ENCODE measurements at regions not wholly inside any gene's neighbourhood (a gene's known extent, or its start where the extent isn't known, plus 50 kb on each side); places are given as distances from the start of the nearest gene placed in this dataset.

DNA sequence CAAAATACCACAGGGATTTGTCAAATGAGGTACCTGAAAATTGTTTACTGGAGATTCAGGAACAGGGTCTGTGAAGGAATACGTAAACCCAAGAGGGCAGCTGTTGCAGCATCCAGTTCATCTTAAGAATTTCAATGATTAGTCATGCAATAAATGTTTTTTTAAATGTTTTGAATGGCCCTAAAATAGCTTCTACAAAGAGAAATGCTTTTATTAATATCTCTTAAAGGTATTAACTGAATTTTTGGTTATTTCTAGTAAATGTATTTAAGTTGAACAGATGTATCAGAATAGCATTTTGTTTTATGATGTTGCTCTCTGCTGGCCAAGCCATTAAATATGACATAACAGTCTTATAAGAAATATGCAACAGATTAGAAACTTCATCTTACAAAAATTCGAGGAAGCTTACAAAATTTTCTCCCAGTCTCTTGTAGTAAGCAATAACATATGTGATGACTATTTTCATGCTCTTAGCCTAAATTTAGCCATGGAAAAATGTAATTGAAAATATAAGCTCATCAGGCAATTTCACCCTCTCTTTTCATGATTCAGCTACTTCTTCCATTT lies 863.9 kb downstream of the SUCLG1 start:
- TF ChIP-seq GATA3 (IDR thresholded peaks at IDR 0.05; ENCODE audit: low read depth, low read length) (no peak), GATA2 (IDR thresholded peaks at IDR 0.05; ENCODE audit: low read depth, low read length) (no peak)

DNA sequence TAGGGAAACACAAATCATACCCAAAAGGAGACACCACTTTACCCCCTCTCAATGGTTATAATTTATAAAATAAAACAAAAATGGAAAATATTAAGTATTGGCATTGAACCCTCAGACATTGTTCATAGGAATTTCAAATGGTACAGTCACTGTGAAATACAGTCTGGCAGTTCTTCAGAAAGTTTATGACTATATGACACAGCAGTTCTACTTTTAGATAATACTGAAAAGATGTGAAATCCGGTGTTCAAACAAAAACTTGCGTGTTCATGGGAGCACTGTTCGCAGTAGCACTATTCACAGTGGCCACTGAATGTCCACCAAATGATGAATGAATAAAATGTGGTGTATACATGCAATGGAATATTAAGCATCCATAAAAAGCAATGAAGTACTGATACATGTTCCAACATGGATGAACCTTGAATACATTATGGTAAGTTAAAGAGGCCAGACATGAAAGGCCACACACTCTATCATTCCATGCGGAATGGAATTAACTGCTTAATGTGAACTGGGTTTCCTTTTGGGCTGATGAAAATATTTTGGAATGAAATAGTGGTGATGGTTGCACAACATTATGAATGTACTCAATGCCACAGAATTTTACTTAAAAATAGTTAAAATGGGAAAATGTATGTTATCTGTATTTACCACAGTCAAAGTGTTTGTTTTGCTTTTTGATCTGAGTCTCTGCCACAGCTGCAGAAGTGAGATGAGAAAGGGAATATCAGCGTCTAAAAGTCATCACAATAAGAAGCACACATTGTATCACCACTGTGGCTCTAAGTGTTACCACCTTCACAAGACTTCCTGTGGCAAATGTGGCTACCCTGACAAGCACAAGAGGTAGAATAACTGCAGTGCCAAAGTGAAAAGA lies 864.6 kb downstream of the SUCLG1 start:
- TF ChIP-seq GATA2 (IDR thresholded peaks at IDR 0.05; ENCODE audit: low read depth, low read length) (no peak), GATA3 (IDR thresholded peaks at IDR 0.05; ENCODE audit: low read depth, low read length) (no peak)

DNA sequence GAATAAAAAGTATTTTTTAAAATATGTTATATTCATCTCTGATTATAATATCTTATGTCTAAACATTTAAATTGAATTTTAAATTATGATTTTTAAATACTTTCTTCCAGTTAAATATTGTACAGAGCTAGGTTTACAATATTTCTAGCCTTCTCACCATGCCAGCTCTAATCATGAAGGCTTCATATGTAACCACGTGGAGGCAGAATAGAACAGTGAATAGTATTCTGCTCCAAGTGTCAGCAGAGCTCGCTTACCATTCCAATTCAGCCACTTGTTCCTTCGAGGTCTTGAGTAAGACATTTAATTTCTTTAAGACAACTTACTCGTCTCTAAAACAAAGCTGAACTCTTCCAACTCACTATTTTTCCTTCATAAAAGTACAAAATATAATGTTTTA lies 871.8 kb downstream of the SUCLG1 start:
- TF ChIP-seq GATA3 (IDR thresholded peaks at IDR 0.05; ENCODE audit: low read depth, low read length) (no peak), GATA2 (IDR thresholded peaks at IDR 0.05; ENCODE audit: low read depth, low read length) (no peak)

GRCh38 chr2:83585250-83585649 lies 873.8 kb downstream of the SUCLG1 start:
- TF ChIP-seq GATA3 (IDR thresholded peaks at IDR 0.05; ENCODE audit: low read depth, low read length) (no peak), GATA2 (IDR thresholded peaks at IDR 0.05; ENCODE audit: low read depth, low read length) (no peak)

- TF ChIP-seq GATA2 (IDR thresholded peaks at IDR 0.05; ENCODE audit: low read depth, low read length) (no peak), GATA3 (IDR thresholded peaks at IDR 0.05; ENCODE audit: low read depth, low read length) (no peak)
Observed at GRCh38 chr2:83584672-83585071, 874.4 kb downstream of the SUCLG1 start.

- no peak for TF ChIP-seq GATA3 (IDR thresholded peaks at IDR 0.05; ENCODE audit: low read depth, low read length)
- TF ChIP-seq GATA2 (IDR thresholded peaks at IDR 0.05; ENCODE audit: low read depth, low read length), result no peak
Observed at GRCh38 chr2:83582589-83582988, 876.5 kb downstream of the SUCLG1 start.

DNA sequence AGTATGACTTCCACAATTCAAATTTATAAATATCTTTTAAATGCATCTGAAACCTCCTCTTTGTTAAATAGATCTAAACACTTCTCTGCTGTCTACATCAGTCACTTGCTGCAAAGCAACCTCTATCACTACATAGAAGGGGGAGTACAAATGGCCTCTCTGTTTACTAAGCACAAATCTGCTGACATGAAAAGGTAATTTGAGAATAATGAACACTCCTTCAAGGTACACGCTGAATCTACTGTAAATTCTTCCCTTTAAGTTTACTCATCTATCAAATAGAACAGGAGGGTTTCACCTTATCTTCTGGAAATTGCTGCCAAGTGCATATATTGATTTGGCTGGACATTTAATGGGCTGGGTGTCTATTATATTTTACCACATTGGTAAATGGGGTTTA lies 879.6 kb downstream of the SUCLG1 start:
- TF ChIP-seq GATA3 (IDR thresholded peaks at IDR 0.05; ENCODE audit: low read depth, low read length) (no peak), GATA2 (IDR thresholded peaks at IDR 0.05; ENCODE audit: low read depth, low read length) (no peak)

- TF ChIP-seq GATA2 (IDR thresholded peaks at IDR 0.05; ENCODE audit: low read depth, low read length) (no peak), GATA3 (IDR thresholded peaks at IDR 0.05; ENCODE audit: low read depth, low read length) (no peak)
Observed at GRCh38 chr2:83578405-83578804, 880.7 kb downstream of the SUCLG1 start.

GRCh38 chr2:83574614-83575013 lies 884.5 kb downstream of the SUCLG1 start:
- no peak for TF ChIP-seq GATA3 (IDR thresholded peaks at IDR 0.05; ENCODE audit: low read depth, low read length)
- no peak for TF ChIP-seq GATA2 (IDR thresholded peaks at IDR 0.05; ENCODE audit: low read depth, low read length)

DNA sequence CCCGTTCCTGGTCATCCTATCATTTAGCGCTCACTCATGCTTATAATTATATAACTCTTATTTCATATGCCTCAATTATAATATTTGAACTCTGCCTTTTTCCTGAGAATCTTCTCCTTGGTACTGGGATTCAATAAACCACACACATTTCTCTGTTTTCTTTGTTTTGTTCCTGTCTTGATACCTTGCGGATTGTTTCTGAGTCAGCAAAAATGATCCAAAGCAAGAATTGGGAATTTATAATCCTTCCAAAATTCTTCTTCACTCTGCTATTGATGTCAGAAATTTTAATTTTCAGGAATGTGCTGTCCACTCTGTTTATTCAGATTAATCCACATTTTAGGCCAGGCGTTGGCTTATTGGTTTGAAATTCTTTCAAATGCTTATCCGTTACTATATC lies 886.0 kb downstream of the SUCLG1 start:
- TF ChIP-seq GATA2 (IDR thresholded peaks at IDR 0.05; ENCODE audit: low read depth, low read length), result no peak
- TF ChIP-seq GATA3 (IDR thresholded peaks at IDR 0.05; ENCODE audit: low read depth, low read length), result no peak

DNA sequence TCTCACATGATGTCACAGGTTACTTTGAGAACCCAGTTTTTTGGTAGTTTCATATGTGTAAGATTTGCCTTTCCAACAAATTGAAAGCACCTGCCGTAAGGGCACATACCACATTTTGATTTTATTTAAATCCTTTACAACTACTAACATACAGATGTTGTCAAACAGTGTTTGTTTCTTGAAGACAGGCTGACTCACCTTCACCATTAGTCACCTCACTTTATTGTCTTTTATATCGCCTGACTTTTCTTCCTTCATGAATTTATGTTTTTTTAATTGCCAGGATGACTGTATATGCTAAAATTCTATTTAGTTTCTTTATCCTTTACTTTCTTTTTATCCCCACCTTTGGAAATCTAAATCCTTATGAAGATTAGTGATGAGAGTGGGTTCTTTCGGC lies 886.7 kb downstream of the SUCLG1 start:
- TF ChIP-seq GATA2 (IDR thresholded peaks at IDR 0.05; ENCODE audit: low read depth, low read length) (no peak), GATA3 (IDR thresholded peaks at IDR 0.05; ENCODE audit: low read depth, low read length) (no peak)

DNA sequence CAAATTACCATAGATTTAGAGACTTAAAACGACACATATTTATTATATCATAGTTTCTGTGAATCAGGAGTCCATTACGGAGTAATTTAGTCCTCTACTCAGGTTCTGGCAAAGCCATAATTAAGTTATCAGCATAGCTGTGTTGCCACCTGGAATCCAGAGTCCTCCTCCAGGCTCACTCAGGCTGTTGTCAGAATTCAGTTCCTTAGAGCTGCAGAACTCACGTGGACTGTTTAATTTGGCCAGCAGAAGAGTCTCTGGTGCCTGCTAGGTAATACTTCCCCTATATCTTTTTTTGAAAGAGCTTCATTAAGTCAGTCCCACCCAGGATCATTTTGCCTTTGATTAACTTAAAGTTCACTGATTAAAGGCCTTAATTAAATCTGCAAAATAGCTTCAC lies 891.5 kb downstream of the SUCLG1 start:
- TF ChIP-seq GATA2 (IDR thresholded peaks at IDR 0.05; ENCODE audit: low read depth, low read length) (no peak), GATA3 (IDR thresholded peaks at IDR 0.05; ENCODE audit: low read depth, low read length) (no peak)

- TF ChIP-seq GATA3 (IDR thresholded peaks at IDR 0.05; ENCODE audit: low read depth, low read length) (no peak), GATA2 (IDR thresholded peaks at IDR 0.05; ENCODE audit: low read depth, low read length) (no peak)
Observed at GRCh38 chr2:83565626-83566025, 893.5 kb downstream of the SUCLG1 start.

DNA sequence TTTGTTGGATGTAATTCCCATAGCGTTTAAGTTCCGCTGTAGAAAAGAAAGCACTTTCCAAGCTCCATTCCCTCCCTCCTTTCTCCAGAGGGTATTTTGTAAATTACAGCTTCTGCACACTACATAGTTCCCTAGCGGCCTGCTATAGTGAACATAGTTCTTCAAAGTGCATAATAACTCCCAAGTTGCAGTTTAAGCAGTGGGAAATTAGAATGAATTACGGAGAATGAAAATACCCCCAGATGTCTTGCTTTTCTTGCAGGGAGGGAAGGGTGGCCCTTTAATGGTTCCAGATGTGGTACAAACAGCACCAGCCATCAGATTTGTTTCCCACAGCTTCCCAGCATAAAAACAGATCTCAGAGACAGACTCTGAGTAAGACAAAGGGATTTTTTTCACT lies 893.9 kb downstream of the SUCLG1 start:
- no peak for TF ChIP-seq GATA3 (IDR thresholded peaks at IDR 0.05; ENCODE audit: low read depth, low read length)
- TF ChIP-seq GATA2 (IDR thresholded peaks at IDR 0.05; ENCODE audit: low read depth, low read length), result no peak

DNA sequence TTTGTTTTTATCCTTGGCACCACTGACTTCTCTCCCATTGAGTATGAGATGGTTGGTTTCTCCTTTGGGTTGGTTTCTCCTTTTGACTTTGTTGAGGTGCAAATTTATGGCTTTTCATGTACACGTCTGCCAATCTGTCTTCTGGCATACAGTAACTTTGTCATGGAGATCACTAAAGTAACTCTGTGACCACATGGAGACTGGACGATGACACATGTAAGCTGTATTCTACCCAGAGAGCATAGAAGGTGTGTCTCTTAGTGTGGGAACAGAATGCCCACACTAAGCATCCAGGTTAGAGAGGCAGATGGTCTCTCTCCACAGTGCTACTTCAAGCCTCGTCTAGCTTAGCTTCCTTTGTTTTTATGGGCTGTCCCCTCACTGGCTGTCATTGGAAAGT lies 897.5 kb downstream of the SUCLG1 start:
- TF ChIP-seq GATA3 (IDR thresholded peaks at IDR 0.05; ENCODE audit: low read depth, low read length), result no peak
- TF ChIP-seq GATA2 (IDR thresholded peaks at IDR 0.05; ENCODE audit: low read depth, low read length), result no peak

Measured in SH-SY5Y (cell line).